GM13976 (cell line): ENCODE measurements at regions not wholly inside any gene's neighbourhood (a gene's known extent, or its start where the extent isn't known, plus 50 kb on each side); places are given as distances from the start of the nearest gene placed in this dataset.

ENCODE experiments used
- DNase-seq: peaks from one replicate; pipeline ENCODE4 v3.0.0; 2012; ENCODE audit warnings: low spot score
- in situ Hi-C: fragments of 300-500 bp; cut with MboI; formaldehyde crosslinking; loops from one replicate; pipeline ENCODE4 v1.12.0; 2022; ENCODE audit warnings: low sequenced_read_pairs, mixed read lengths, inconsistent platforms; ENCODE audit not compliant: unreplicated experiment
- TF ChIP-seq, protein P1 (sequence below): IDR thresholded peaks from 2 replicates; pipeline ENCODE4 v1.5.1; 2012; ENCODE audit warnings: borderline replicate concordance, mild to moderate bottlenecking; ENCODE audit not compliant: insufficient read depth; ENCODE audit errors: extremely low read depth, missing control alignments, control extremely low read depth

DNA sequence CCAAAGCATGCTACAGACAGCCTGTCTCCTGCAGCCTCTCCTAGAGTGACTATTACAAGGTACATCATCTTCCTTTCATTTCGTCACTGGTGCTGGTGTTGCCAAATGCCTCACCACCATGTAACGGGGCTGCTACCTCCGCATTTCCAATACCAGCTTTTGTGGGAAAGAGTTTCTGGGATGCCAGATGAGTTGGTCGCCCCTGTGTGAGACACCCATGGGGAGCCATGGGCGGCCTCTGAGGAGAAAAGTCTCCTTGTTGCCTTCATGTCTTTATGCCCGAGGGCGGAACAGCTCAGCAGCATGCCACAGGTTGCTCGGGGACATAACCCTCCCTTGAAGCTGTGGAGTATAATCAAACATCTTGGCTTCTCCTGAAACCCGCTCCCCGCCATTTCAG is 169.6 kb downstream of the THBS2 start:
- no peak for DNase-seq
- TF ChIP-seq, protein P1, sequence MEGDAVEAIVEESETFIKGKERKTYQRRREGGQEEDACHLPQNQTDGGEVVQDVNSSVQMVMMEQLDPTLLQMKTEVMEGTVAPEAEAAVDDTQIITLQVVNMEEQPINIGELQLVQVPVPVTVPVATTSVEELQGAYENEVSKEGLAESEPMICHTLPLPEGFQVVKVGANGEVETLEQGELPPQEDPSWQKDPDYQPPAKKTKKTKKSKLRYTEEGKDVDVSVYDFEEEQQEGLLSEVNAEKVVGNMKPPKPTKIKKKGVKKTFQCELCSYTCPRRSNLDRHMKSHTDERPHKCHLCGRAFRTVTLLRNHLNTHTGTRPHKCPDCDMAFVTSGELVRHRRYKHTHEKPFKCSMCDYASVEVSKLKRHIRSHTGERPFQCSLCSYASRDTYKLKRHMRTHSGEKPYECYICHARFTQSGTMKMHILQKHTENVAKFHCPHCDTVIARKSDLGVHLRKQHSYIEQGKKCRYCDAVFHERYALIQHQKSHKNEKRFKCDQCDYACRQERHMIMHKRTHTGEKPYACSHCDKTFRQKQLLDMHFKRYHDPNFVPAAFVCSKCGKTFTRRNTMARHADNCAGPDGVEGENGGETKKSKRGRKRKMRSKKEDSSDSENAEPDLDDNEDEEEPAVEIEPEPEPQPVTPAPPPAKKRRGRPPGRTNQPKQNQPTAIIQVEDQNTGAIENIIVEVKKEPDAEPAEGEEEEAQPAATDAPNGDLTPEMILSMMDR = no peak
- in situ Hi-C loops = no loop called here

DNA sequence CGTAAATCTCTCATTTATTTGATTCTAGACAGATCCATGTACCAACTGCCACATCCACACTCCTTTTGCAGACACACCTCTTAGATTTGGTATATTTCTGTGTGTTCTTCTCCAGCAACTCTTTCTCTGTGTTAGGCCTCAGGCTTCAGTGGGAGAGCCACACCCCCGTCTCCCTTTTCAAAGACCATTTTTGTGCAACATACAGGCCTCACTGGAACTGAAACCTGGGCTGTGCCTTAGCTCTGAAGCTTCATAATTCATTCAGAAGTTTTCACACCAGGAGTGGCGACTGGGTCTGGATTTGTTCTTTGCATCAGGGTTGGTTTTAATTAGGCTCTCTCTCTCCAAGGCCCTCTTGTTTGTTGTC is 170.2 kb downstream of the THBS2 start:
- in situ Hi-C loops = no loop called here
- TF ChIP-seq, protein P1 = no peak
- DNase-seq = no peak

DNA sequence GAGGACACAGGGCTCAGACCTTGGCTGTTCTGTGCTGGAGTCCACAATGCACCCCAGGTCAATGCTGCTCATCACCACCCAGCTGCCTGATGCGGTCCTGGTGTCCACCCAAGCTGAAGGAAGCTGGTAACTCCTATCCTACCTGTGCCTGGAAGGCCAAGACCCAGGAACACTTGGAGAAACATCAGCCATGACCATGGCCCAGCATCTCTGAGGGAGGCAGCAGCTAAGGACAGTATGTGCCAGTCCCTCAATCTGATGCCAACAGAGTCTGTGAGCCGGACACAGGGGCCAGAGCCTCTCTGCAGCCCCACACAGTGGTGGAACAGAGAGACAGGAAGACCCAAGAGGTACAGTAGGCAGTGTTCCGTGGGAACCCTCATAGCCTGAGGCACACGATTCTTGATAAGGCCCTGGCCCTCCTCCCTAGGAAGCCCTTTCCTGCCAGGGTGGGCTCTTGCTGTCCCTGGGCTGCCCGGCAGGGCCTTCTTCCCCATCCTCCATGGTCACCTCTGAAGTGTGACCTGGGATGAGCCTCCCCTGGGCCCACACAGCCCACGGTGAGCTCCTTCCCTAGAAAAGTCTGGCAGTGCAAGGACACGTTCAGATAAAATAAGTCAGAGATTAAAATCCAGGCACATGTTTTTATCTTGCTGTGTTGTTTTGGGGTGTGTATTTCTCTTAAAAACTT is 170.7 kb downstream of the THBS2 start:
- TF ChIP-seq, protein P1 = no peak

DNA sequence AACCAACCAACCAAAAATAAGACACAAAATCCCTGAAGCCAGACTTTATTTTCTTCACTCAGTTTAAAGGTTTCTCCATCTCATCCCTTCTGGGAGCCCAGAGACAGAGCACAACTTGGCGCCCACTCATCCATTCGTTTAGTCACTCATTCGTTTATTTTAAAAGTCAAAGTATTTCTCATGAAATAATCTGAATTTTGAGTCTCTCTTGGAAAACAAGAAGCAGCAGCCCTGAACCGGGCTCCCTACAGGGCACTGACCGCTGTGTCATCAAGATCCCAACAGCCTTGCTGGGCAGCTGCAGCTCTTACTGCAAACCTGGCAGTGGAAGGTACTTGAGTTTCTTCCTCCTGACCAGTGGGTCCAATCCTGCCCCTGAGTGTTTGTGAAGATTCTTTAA is 171.6 kb downstream of the THBS2 start:
- no peak for DNase-seq
- in situ Hi-C loops = no loop called here
- TF ChIP-seq, protein P1 = no peak

More for the DNA sequence above, 170.7 kb downstream of the THBS2 start:
- in situ Hi-C loops = no loop called here
- DNase-seq = no peak

DNA sequence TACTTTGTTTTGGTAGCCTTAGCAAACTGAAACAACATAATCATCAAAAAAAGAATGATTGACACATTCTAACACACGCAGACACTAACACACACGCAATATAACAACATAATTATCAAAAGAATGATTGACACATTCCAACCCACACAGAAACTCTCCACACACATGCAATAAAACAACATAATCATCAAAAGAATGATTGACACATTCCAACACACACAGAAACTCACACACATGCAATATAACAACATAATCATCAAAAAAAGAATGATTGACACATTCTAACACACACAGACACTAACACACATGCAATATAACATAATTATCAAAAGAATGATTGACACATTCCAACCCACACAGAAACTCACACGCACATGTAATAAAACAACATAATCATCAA is 172.4 kb downstream of the THBS2 start:
- in situ Hi-C loops = no loop called here
- no peak for DNase-seq
- TF ChIP-seq, protein P1 = no peak

DNA sequence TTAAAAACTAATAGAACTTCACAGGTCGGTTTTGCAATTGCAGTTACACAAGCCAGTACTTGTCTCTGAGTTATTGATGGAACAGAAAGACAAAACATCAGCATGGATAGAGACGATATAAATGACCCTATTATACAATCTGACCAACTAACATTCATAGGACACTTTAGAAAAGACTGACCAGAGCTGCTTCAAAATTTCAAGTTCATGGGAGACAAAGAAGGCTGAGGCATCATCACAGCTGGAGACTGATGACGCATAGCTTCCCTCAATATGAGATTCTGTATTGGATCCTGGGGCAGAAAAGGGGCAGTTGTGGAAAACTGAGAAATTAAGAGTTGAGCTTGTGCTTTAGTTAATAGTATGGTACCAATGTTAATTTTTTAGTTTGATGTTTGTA is 174.0 kb downstream of the THBS2 start:
- no peak for DNase-seq
- TF ChIP-seq, protein P1 = no peak
- in situ Hi-C loops = no loop called here
